ENCODE measurements at regions not wholly inside any gene's neighbourhood (a gene's known extent, or its start where the extent isn't known, plus 50 kb on each side); places are given as distances from the start of the nearest gene placed in this dataset.

- peak overlapping the region; percentile 52 for H2AFZ ChIP-seq (ENCODE audit: low read length)
- CTCF ChIA-PET (ENCODE audit: low intra/inter-chr PET ratio, low total read pairs): no interaction called here
- H3K27me3 ChIP-seq (ENCODE audit: control insufficient read depth in 1 of 2, insufficient read depth in 2 of 2, low read length in 2 of 2): peaks cover 0 to 3% of the 10 kb centered on the region in 2 experiments; a peak in 1 of 5 replicates
- FAIRE-seq (no peak), DNase-seq (ENCODE audit: low spot score) (no peak), ATAC-seq (no peak)
- H4K20me1 ChIP-seq (ENCODE audit: insufficient read depth, low read length): no peaks in the 10 kb centered on the region
- BruUV-seq (replicated peaks): no TSS peak
- no peaks in the 10 kb centered on the region for H3K36me3 ChIP-seq (replicated peaks in 1 of 2; ENCODE audit: control insufficient read depth in 1 of 2, insufficient read depth in 2 of 2, low read length in 2 of 2)
- no peak overlapping the region for H3K9ac ChIP-seq (ENCODE audit: insufficient read depth, low read depth, low read length)
- POLR2A ChIA-PET: no interaction called here
- in situ Hi-C loops (cut with HindIII; ENCODE audit: extremely low pct_ligation_motif_present, low pct_unique_long_range_greater_than_20kb) (no loop called here), intact Hi-C loops (cut with micrococcal nuclease; ENCODE audit: unreplicated experiment) (no loop called here)
- H3K4me3 ChIP-seq (replicated peaks in 1 of 3; ENCODE audit: insufficient read depth in 1 of 3, low read depth in 2 of 3, low read length in 3 of 3): no peak overlapping the region
- WGBS (ENCODE audit: low lambda C conversion rate): 58% methylated on average over 8 of the region's 8 CpGs
- no peaks in the 10 kb centered on the region for H3K9me3 ChIP-seq (ENCODE audit: low read length)
- H3K4me2 ChIP-seq (ENCODE audit: low read depth, low read length): no peak overlapping the region
- no peak overlapping the region for H3K27ac ChIP-seq (ENCODE audit: extremely low read length, insufficient read depth, low read length)
- no peaks in the 10 kb centered on the region for H3K79me2 ChIP-seq (ENCODE audit: insufficient read depth, low read length)
- peaks cover 32% of the 10 kb centered on the region for H3K4me1 ChIP-seq (ENCODE audit: insufficient read depth, low read length)
- TF ChIP-seq BCLAF1 (IDR thresholded peaks at IDR 0.05): no peak
- no peak for TF ChIP-seq PHF21A (CRISPR knock-in tag; IDR thresholded peaks at IDR 0.05)
- TF ChIP-seq ATF4 (CRISPR knock-in tag; IDR thresholded peaks at IDR 0.05): no peak
- TF ChIP-seq MAZ (IDR thresholded peaks at IDR 0.05; ENCODE audit: borderline replicate concordance, low read depth, low read length): no peak
- TF ChIP-seq MAZ (CRISPR knock-in tag; IDR thresholded peaks at IDR 0.05; ENCODE audit: low read depth): no peak
- no peak for TF ChIP-seq ZNF792 (CRISPR knock-in tag; IDR thresholded peaks at IDR 0.05)
- TF ChIP-seq NCOA1 (CRISPR knock-in tag; IDR thresholded peaks at IDR 0.05): no peak
- no peak for TF ChIP-seq ZNF740 (CRISPR knock-in tag; IDR thresholded peaks at IDR 0.05)
- no peak for TF ChIP-seq RXRA (CRISPR knock-in tag; IDR thresholded peaks at IDR 0.05)
- TF ChIP-seq AFF4 (CRISPR knock-in tag; IDR thresholded peaks at IDR 0.05): no peak
- no peak for TF ChIP-seq SNAPC2 (CRISPR knock-in tag; IDR thresholded peaks at IDR 0.05)
- no peak for TF ChIP-seq AHDC1 (CRISPR knock-in tag; IDR thresholded peaks at IDR 0.05; ENCODE audit: borderline replicate concordance)
These were observed 114.7 kb upstream of the ERCC6L2 start for GRCh38 chr9:95760791-95761190.

Data from HepG2 (cell line).